SK-N-MC (cell line): ENCODE measurements at regions not wholly inside any gene's neighbourhood (a gene's known extent, or its start where the extent isn't known, plus 50 kb on each side); places are given as distances from the start of the nearest gene placed in this dataset.
"Not testable (repeated sequence)": the region's sequence is repeated elsewhere in the genome, so short reads cannot be mapped to it uniquely, and the experiment has no call there.

ENCODE experiments used
- EZH2 ChIP-seq: fragments of 200-600 bp; sonication (generic); IDR thresholded peaks from one replicate; pipeline ENCODE4 v1.6.1; 2017; ENCODE audit warnings: antibody characterized with exemption
- FOXP2 ChIP-seq: optimal IDR thresholded peaks from 2 replicates; pipeline ENCODE3; 2011; ENCODE audit warnings: mild to moderate bottlenecking, moderate library complexity; ENCODE audit not compliant: insufficient read depth; ENCODE audit errors: extremely low read length, control extremely low read depth
- POLR2AphosphoS5 ChIP-seq: IDR thresholded peaks from 2 replicates; pipeline ENCODE4 v1.6.1; 2012; ENCODE audit warnings: mild to moderate bottlenecking, low read depth, low read length, borderline replicate concordance

DNA sequence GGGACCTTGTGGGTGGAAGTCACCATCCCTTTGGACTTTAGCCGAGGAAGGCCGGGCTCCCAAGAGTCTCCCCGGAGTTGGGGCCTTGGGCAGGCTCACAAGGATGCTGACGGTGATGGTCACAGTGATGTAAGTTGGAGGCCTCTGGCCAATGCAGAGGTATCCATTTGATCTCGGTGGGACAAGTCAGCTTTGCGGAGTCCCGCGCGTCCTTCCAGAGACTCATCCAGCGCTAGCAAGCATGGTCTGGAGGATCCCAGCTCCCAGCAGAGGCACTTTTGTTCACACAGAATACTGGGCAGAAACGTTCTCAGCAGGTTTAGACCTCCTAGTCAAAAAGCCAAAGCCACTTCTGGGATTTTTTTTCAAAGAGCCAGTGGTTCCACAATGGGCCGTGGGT, 103.8 kb upstream of the ANKRD30BL start:
- TF ChIP-seq POLR2AphosphoS5, EZH2, FOXP2: not testable (repeated sequence)
